ENCODE measurements at regions not wholly inside any gene's neighbourhood (a gene's known extent, or its start where the extent isn't known, plus 50 kb on each side); places are given as distances from the start of the nearest gene placed in this dataset.

DNA sequence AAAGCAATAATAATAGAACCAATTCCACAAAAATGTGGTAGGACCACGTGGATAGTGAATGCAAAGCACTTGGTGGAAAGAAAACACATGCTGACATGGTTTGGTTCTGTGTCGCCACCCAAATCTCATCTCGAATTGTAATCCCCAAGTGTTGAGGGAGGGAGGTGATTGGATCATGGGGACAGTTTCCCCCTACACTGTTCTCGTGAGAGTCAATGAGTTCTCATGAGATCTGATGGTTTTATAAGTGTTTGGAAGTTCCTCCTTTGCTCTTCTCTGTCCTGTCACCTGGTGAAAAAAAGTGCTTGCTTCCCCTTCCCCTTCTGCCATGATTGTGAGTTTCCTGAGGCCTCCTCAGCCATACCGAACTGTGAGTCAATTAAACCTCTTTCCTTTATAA lies 421.9 kb upstream of the CADM1 start:
- no peak for DNase-seq (ENCODE audit: low spot score)

- no peak for DNase-seq (ENCODE audit: low spot score)
Observed at GRCh38 chr11:115925568-115926090, 421.4 kb upstream of the CADM1 start.

DNA sequence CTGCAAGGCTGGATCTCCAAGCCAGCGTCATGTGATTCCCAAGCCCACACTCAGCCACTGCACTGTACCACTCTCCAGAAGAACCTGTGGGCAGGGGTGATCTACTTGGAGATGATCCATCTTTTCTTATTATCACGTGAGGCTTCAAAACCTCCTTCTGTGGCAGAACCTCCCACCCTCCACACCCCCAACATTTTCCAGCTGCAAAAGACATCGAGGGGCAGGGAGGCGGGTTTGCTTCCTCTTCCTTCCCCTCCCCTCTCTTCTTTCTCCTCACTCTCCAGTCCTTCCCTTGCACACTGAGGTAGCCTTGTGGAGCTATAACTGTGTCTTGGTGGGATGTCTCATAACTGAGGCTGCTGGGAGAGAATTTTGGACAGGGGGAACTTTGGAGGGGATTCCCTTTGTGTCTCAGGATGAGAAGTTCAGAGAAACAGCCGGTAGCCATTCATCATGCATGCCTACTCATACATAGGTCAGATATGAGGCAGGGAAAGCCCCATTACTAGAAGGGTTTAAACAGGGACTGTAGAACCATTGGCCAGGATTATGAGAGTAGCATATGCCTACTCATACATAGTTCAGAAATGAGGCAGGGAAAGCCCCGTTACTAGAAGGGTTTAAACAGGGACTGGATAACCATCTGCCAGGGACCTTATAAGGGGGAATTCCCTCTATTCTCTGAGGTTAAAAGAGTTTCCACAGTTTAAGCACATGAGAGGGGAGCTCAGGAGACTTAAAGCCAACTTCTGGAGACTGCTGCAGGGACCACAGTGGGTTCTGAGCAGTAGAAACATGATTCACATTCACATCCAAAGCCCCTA lies 420.7 kb upstream of the CADM1 start:
- DNase-seq (ENCODE audit: low spot score) = no peak

GRCh38 chr11:115922876-115923275 lies 418.7 kb upstream of the CADM1 start:
- DNase-seq (ENCODE audit: low spot score) = no peak

DNA sequence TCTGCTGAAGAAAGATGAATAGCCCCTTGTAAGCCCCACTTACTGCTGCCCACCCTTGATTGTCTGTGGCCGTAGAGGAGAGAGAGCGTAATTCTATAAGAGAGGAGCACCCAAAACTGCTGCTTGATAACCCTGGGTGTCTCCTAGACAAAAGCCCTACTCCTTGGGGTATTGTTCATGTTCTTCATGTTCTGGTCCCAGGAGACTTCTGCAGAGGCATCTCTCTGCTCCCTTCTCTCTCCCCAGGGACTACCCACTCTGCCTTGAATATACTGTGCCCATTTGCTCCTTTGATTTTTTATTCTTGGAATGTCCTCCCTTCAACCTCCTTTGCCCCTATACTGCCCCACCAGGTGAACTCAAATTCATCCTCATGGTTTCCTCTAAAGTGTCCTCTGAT lies 417.8 kb upstream of the CADM1 start:
- DNase-seq (ENCODE audit: low spot score) = no peak

DNA sequence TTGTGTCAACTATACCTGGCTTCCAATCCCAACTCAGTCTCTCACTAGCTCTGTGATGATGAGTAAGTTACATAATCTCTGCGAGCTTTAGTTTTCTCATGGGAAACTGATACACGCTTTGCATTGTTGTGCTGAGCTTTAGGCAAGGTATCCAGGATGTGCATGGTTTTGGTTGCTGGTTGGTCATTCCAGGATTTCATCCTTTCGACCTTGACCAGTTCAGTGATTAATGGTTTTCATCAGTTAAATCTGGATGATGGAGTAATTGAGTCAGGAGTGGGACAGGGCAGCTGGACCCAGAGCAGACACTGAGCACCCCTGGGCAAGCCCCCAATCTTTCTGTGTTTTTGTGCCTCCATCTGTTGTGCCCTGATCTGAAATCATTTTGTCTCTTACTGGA lies 417.3 kb upstream of the CADM1 start:
- no peak for DNase-seq (ENCODE audit: low spot score)

GRCh38 chr11:115920841-115921480 lies 416.7 kb upstream of the CADM1 start:
- DNase-seq (ENCODE audit: low spot score) = no peak

DNA sequence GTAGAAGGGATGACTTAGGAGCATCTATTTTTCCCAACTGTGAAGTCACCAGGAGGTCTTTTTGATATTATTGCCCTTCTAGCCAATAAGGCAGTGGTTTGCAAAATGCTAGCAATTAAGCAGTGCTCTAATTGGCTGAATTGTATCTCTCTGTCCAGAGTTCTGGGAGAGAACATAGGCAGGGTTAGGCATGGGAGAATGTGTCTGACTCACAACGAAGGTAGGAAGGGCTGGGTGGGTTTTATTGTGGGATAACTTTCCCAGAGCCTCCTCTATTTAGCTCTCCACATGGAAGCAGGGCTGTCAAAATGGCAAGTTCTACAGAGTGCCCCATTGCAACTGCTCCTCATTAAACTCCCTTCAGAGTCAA lies 415.9 kb upstream of the CADM1 start:
- no peak for DNase-seq (ENCODE audit: low spot score)

DNA sequence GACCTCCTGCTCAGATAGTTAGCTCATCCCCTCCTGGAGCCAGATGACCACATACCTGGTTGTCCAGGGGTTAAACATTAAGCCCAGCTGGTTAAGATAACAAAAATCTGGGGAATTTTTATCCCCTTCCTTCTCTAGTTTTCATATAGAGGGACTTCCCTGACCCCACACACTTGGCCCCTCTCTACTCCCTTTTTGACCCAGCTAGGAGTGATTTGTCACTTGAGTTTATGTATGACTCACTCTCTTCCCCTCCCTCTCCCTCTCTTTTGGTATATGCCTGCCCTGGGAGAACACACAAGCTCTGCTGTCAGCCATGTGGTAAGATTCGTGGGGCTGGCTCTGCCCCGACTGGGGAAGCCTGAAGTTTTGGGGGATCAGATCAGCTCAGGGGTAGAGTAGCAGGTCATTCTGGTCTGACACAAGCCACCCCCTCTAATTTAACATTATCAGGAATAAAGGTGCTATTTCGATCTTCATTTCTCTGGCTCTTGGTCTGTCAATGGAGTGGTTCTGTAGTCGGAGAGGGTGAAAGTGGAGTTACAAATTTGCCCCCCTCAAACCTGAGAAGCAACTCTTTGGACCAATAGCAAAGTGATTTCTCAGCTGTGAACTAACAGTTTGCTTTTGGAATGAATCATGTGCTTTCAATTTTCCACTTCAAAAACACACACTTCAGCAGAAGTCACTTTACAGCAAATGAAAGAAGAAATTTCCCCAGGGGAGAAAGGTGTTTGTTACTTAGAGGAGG lies 415.3 kb upstream of the CADM1 start:
- DNase-seq (ENCODE audit: low spot score) = no peak

GRCh38 chr11:115918576-115918975 lies 414.4 kb upstream of the CADM1 start:
- no peak for DNase-seq (ENCODE audit: low spot score)

GRCh38 chr11:115916608-115917007 lies 412.4 kb upstream of the CADM1 start:
- no peak for DNase-seq (ENCODE audit: low spot score)

- no peak for DNase-seq (ENCODE audit: low spot score)
Observed at GRCh38 chr11:115912484-115912945, 408.3 kb upstream of the CADM1 start.

GRCh38 chr11:115911613-115912346 lies 407.6 kb upstream of the CADM1 start:
- DNase-seq (ENCODE audit: low spot score) = no peak

DNA sequence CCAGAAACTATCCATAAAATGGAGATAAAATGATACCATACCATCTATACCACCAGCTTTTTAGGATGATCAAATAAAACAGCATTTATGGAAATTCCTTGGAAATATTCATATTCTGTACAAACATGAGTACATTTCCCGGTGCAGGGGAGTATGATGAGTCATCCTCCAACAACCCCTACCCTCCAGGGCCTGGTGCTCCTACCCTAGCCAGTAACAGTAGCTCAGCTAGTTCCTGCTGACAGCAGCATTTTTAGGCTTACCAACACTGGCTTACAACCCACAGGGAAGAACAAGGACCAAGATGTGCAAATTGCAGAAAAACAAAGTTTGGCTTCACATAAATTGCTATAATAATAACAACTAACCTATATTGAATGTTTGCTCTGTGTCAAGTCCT lies 406.2 kb upstream of the CADM1 start:
- DNase-seq (ENCODE audit: low spot score) = no peak

- DNase-seq (ENCODE audit: low spot score) = no peak
Observed at GRCh38 chr11:115906171-115906570, 402.0 kb upstream of the CADM1 start.

DNA sequence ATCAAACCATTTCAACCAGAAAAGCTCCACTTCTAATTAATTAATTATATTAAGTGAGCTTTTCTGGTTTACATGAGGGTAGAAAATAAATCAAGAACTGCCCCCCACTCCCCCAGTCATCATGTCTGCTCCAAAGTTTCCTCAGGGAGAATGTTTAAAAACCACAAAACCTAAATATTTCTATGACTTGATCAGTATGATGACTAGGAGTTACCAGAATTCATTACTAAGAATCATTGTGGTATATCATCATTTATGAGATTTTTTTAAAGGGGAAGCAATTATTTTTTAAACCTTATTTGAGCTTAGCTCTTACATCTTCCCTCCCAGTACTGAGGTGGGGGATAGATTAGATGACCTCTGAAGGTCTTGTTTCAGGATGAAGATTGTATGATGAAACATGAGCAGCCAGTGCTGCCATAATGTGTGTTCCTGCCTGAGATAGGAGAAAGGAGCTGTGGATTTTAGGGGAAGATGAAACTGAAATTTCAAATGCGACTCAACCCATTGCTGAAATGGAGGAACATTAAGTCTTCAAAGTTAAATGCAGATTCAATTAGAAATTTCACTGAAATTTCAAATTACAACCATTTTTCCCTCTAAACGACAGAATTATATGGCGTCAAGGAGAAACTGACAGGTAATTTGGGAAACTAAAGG lies 401.3 kb upstream of the CADM1 start:
- no peak for DNase-seq (ENCODE audit: low spot score)

DNA sequence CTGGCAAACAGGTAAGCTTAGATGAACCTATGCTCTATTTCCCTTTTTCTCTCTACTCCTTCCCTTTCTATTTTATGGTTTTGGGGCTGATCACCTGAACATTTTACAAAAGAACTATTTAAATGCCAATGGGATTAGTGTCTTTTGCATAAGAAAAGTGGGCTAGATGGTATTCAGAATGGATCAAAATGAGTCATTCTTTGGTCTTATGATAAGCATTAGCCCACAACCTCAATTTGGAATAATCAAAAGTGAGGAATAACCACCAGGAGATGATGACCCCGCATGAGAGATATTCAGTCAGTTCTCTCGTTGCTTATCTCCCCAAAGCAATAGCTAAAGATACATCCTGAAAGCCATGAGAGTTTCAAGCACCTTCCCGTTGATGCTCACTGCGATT lies 399.0 kb upstream of the CADM1 start:
- no peak for DNase-seq (ENCODE audit: low spot score)

GRCh38 chr11:115901069-115901468 lies 396.9 kb upstream of the CADM1 start:
- no peak for DNase-seq (ENCODE audit: low spot score)

- DNase-seq (ENCODE audit: low spot score) = no peak
Observed at GRCh38 chr11:115900111-115900510, 395.9 kb upstream of the CADM1 start.

- DNase-seq (ENCODE audit: low spot score) = no peak
Observed at GRCh38 chr11:115897707-115898106, 393.5 kb upstream of the CADM1 start.

DNA sequence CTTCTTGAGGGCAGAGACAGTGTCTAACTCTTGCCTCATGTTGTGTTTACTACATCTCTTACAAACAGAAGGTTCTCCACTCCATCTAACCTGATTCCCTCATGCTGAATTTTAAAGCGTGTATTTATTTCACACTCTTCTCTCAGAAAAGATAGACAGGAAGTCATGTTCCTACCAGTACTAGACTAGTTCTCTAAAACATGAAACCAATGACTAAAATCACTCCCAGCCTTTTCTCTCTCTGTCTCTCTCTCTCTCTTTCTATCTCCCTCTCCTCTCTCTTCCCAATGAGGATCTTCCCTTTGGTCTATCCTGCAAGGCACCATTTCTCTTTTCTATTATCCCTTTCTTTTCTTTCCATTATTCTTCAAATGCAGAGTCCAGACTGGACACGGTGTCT lies 391.9 kb upstream of the CADM1 start:
- DNase-seq (ENCODE audit: low spot score) = no peak

- DNase-seq (ENCODE audit: low spot score) = no peak
Observed at GRCh38 chr11:115895594-115895993, 391.4 kb upstream of the CADM1 start.

Data from kidney capillary endothelial cell (primary cell).